ENCODE measurements at regions not wholly inside any gene's neighbourhood (a gene's known extent, or its start where the extent isn't known, plus 50 kb on each side); places are given as distances from the start of the nearest gene placed in this dataset.

GRCh38 chr1:243944429-243945160, 94.6 kb upstream of the AKT3 start:
- Histone ChIP-seq H4K20me1 (ENCODE audit: insufficient read depth, low read length) (no peaks in the 10 kb centered on the region), H3K9me3 (replicated peaks; ENCODE audit: insufficient read depth, low read length) (no peaks in the 10 kb centered on the region), H3K36me3 (replicated peaks; ENCODE audit: insufficient read depth, low read length) (no peaks in the 10 kb centered on the region), H2AFZ (ENCODE audit: low read length) (no peak overlapping the region), H3K9ac (ENCODE audit: low read length) (no peak overlapping the region), H3K9me2 (replicated peaks; ENCODE audit: insufficient read depth, low read length) (no peaks in the 10 kb centered on the region), H3K27me3 (replicated peaks; ENCODE audit: insufficient read depth, low read length) (no peaks in the 10 kb centered on the region), H3K4me2 (ENCODE audit: low read depth, low read length) (no peak overlapping the region), H3K4me3 (ENCODE audit: low read length) (no peak overlapping the region), H3K27ac (ENCODE audit: low read length) (no peak overlapping the region), H3F3A (ENCODE audit: insufficient read depth, low read length) (no peaks in the 10 kb centered on the region), H3K79me2 (ENCODE audit: low read length) (no peaks in the 10 kb centered on the region), H3K4me1 (ENCODE audit: low read length) (no peaks in the 10 kb centered on the region)
- no peak for TF ChIP-seq CTCF (IDR thresholded peaks at IDR 0.05; ENCODE audit: low read length)
- no peak for TF ChIP-seq EZH2 (optimal IDR thresholded peaks at IDR 0.05; ENCODE audit: low read depth, low read length)
- no peak for TF ChIP-seq EZH2phosphoT487 (IDR thresholded peaks at IDR 0.05; ENCODE audit: low read length)
- no peak for DNase-seq

- Histone ChIP-seq H3K36me3 (replicated peaks; ENCODE audit: insufficient read depth, low read length) (no peaks in the 10 kb centered on the region), H3K4me3 (ENCODE audit: low read length) (no peak overlapping the region), H4K20me1 (ENCODE audit: insufficient read depth, low read length) (no peaks in the 10 kb centered on the region), H3K9me3 (replicated peaks; ENCODE audit: insufficient read depth, low read length) (no peaks in the 10 kb centered on the region), H3K9ac (ENCODE audit: low read length) (no peak overlapping the region), H3K4me2 (ENCODE audit: low read depth, low read length) (no peak overlapping the region), H3K27ac (ENCODE audit: low read length) (no peak overlapping the region), H3K9me2 (replicated peaks; ENCODE audit: insufficient read depth, low read length) (no peaks in the 10 kb centered on the region), H3K79me2 (ENCODE audit: low read length) (no peaks in the 10 kb centered on the region), H3K27me3 (replicated peaks; ENCODE audit: insufficient read depth, low read length) (no peaks in the 10 kb centered on the region), H3K4me1 (ENCODE audit: low read length) (no peaks in the 10 kb centered on the region), H2AFZ (ENCODE audit: low read length) (no peak overlapping the region), H3F3A (ENCODE audit: insufficient read depth, low read length) (no peaks in the 10 kb centered on the region)
- DNase-seq: no peak
- TF ChIP-seq CTCF (IDR thresholded peaks at IDR 0.05; ENCODE audit: low read length) (no peak), EZH2phosphoT487 (IDR thresholded peaks at IDR 0.05; ENCODE audit: low read length) (no peak), EZH2 (optimal IDR thresholded peaks at IDR 0.05; ENCODE audit: low read depth, low read length) (no peak)
These were observed 93.8 kb upstream of the AKT3 start for GRCh38 chr1:243943671-243944428.

GRCh38 chr1:243942196-243943150, 92.4 kb upstream of the AKT3 start:
- Histone ChIP-seq H3K9me2 (replicated peaks; ENCODE audit: insufficient read depth, low read length) (no peaks in the 10 kb centered on the region), H3K9ac (ENCODE audit: low read length) (no peak overlapping the region), H3K4me2 (ENCODE audit: low read depth, low read length) (no peak overlapping the region)

More at GRCh38 chr1:243942196-243943150, 92.4 kb upstream of the AKT3 start:
- Histone ChIP-seq H3K36me3 (replicated peaks; ENCODE audit: insufficient read depth, low read length) (no peaks in the 10 kb centered on the region), H3F3A (ENCODE audit: insufficient read depth, low read length) (no peaks in the 10 kb centered on the region), H3K4me1 (ENCODE audit: low read length) (no peaks in the 10 kb centered on the region), H3K27ac (ENCODE audit: low read length) (no peak overlapping the region), H3K27me3 (replicated peaks; ENCODE audit: insufficient read depth, low read length) (no peaks in the 10 kb centered on the region), H2AFZ (ENCODE audit: low read length) (no peak overlapping the region), H4K20me1 (ENCODE audit: insufficient read depth, low read length) (no peaks in the 10 kb centered on the region), H3K79me2 (ENCODE audit: low read length) (no peaks in the 10 kb centered on the region), H3K9me3 (replicated peaks; ENCODE audit: insufficient read depth, low read length) (no peaks in the 10 kb centered on the region), H3K4me3 (ENCODE audit: low read length) (no peak overlapping the region)
- TF ChIP-seq CTCF (IDR thresholded peaks at IDR 0.05; ENCODE audit: low read length): no peak
- TF ChIP-seq EZH2phosphoT487 (IDR thresholded peaks at IDR 0.05; ENCODE audit: low read length): no peak
- TF ChIP-seq EZH2 (optimal IDR thresholded peaks at IDR 0.05; ENCODE audit: low read depth, low read length): no peak
- DNase-seq: no peak

All from MM.1S (cell line).